EH (cell line): ENCODE measurements at regions not wholly inside any gene's neighbourhood (a gene's known extent, or its start where the extent isn't known, plus 50 kb on each side); places are given as distances from the start of the nearest gene placed in this dataset.

ENCODE experiments used
- DNase-seq: peaks from one replicate; pipeline ENCODE4 v3.0.0-alpha.2; 2015; ENCODE audit warnings: low read depth

- DNase-seq = no peak
Measured at GRCh38 chr10:25661632-25662031, 272.4 kb upstream of the MYO3A start.

- DNase-seq = no peak
Measured at GRCh38 chr10:25666276-25666675, 267.8 kb upstream of the MYO3A start.

- DNase-seq = no peak
Measured at GRCh38 chr10:25675204-25675603, 258.8 kb upstream of the MYO3A start.

GRCh38 chr10:25675615-25676014 is 258.4 kb upstream of the MYO3A start:
- no peak for DNase-seq

GRCh38 chr10:25678220-25678619 is 255.8 kb upstream of the MYO3A start:
- no peak for DNase-seq

GRCh38 chr10:25678666-25679065 is 255.4 kb upstream of the MYO3A start:
- DNase-seq = no peak

- no peak for DNase-seq
Measured at GRCh38 chr10:25682203-25682851, 251.7 kb upstream of the MYO3A start.

- DNase-seq = no peak
Measured at GRCh38 chr10:25683344-25683743, 250.7 kb upstream of the MYO3A start.

- DNase-seq = no peak
Measured at GRCh38 chr10:25687521-25687920, 246.5 kb upstream of the MYO3A start.

- no peak for DNase-seq
Measured at GRCh38 chr10:25689346-25690100, 244.5 kb upstream of the MYO3A start.

- DNase-seq = no peak
Measured at GRCh38 chr10:25692761-25693160, 241.3 kb upstream of the MYO3A start.

GRCh38 chr10:25694206-25694933 is 239.7 kb upstream of the MYO3A start:
- no peak for DNase-seq

GRCh38 chr10:25694971-25695370 is 239.1 kb upstream of the MYO3A start:
- DNase-seq = no peak

- DNase-seq = no peak
Measured at GRCh38 chr10:25695586-25695985, 238.4 kb upstream of the MYO3A start.

GRCh38 chr10:25696013-25696708 is 237.9 kb upstream of the MYO3A start:
- DNase-seq = no peak

GRCh38 chr10:25697412-25697811 is 236.6 kb upstream of the MYO3A start:
- DNase-seq = no peak

- DNase-seq = no peak
Measured at GRCh38 chr10:25698638-25699037, 235.4 kb upstream of the MYO3A start.

GRCh38 chr10:25699631-25700030 is 234.4 kb upstream of the MYO3A start:
- no peak for DNase-seq

- no peak for DNase-seq
Measured at GRCh38 chr10:25701652-25702051, 232.4 kb upstream of the MYO3A start.

GRCh38 chr10:25704622-25705021 is 229.4 kb upstream of the MYO3A start:
- DNase-seq = no peak

GRCh38 chr10:25707572-25707971 is 226.5 kb upstream of the MYO3A start:
- no peak for DNase-seq

- no peak for DNase-seq
Measured at GRCh38 chr10:25707976-25708671, 225.9 kb upstream of the MYO3A start.
